ENCODE measurements at regions not wholly inside any gene's neighbourhood (a gene's known extent, or its start where the extent isn't known, plus 50 kb on each side); places are given as distances from the start of the nearest gene placed in this dataset.

DNA sequence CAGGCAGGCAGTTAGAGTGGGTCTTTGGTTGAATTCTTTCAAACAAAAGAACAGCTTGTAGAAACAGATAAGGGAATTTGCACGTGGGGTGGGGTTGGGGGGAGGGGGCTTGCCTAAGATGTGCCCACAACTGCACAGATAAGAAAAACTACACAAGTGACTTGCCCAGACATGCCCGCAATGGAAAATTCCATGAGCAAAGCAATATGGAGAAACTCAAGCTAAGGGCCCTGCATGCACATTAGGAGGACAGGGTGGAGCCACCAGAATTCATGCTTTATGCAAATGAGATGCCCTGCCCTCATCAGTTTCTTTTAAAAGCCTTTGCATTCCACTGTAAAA is 755.6 kb upstream of the MIR17HG start:
- Histone ChIP-seq H3K79me2 (ENCODE audit: insufficient read depth, low read length) (no peaks in the 10 kb centered on the region), H3K4me1 (ENCODE audit: control insufficient read depth in 1 of 2, insufficient read depth in 2 of 2, low read length in 2 of 2) (no peaks in the 10 kb centered on the region; a peak in 1 of 4 replicates), H3K4me2 (ENCODE audit: low read length) (no peak overlapping the region), H3K4me3 (replicated peaks in 1 of 2; ENCODE audit: low read depth in 1 of 2, low read length in 2 of 2) (no peak overlapping the region), H3K9me3 (ENCODE audit: control insufficient read depth in 1 of 2, insufficient read depth in 1 of 2, low read depth in 1 of 2, low read length in 2 of 2) (peaks cover 0 to 4% of the 10 kb centered on the region in 2 experiments; a peak in 1 of 4 replicates), H2AFZ (ENCODE audit: low read depth, low read length, poor library complexity, severe bottlenecking) (no peak overlapping the region), H3K9ac (ENCODE audit: low read length) (no peak overlapping the region), H3K9me2 (ENCODE audit: insufficient read depth) (no peaks in the 10 kb centered on the region), H3K27me3 (ENCODE audit: insufficient read depth, low read length) (no peaks in the 10 kb centered on the region), H4K20me1 (ENCODE audit: insufficient read depth) (no peaks in the 10 kb centered on the region), H3K27ac (ENCODE audit: low read depth, low read length) (no peak overlapping the region), H3K36me3 (ENCODE audit: control insufficient read depth in 1 of 2, insufficient read depth in 2 of 2, low read length in 2 of 2) (no peaks in the 10 kb centered on the region)
- ChIA-PET CTCF (no interaction called here), POLR2A (no interaction called here), RAD21 (ENCODE audit: low non-redundant PET in 1 of 2, low total read pairs in 2 of 2, uncharacterized antibody in 2 of 2, unreplicated experiment in 2 of 2) (no interaction called here)
- DNase-seq (ENCODE audit: low read depth, low spot score) (no peak), ATAC-seq (no peak)
- intact Hi-C loops (cut with micrococcal nuclease): no loop called here
- TF ChIP-seq, protein P1, sequence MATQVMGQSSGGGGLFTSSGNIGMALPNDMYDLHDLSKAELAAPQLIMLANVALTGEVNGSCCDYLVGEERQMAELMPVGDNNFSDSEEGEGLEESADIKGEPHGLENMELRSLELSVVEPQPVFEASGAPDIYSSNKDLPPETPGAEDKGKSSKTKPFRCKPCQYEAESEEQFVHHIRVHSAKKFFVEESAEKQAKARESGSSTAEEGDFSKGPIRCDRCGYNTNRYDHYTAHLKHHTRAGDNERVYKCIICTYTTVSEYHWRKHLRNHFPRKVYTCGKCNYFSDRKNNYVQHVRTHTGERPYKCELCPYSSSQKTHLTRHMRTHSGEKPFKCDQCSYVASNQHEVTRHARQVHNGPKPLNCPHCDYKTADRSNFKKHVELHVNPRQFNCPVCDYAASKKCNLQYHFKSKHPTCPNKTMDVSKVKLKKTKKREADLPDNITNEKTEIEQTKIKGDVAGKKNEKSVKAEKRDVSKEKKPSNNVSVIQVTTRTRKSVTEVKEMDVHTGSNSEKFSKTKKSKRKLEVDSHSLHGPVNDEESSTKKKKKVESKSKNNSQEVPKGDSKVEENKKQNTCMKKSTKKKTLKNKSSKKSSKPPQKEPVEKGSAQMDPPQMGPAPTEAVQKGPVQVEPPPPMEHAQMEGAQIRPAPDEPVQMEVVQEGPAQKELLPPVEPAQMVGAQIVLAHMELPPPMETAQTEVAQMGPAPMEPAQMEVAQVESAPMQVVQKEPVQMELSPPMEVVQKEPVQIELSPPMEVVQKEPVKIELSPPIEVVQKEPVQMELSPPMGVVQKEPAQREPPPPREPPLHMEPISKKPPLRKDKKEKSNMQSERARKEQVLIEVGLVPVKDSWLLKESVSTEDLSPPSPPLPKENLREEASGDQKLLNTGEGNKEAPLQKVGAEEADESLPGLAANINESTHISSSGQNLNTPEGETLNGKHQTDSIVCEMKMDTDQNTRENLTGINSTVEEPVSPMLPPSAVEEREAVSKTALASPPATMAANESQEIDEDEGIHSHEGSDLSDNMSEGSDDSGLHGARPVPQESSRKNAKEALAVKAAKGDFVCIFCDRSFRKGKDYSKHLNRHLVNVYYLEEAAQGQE (IDR thresholded peaks at IDR 0.05; ENCODE audit: low read depth): no peak
- TF ChIP-seq POLR2AphosphoS5 (IDR thresholded peaks at IDR 0.05; ENCODE audit: low read depth, low read length) (no peak), POLR2A (IDR thresholded peaks at IDR 0.05; ENCODE audit: borderline replicate concordance, extremely low read depth, insufficient read depth, insufficient read length) (no peak), SRF (IDR thresholded peaks at IDR 0.05; ENCODE audit: low read depth) (no peak), RAD21 (IDR thresholded peaks at IDR 0.05; ENCODE audit: low read depth) (no peak), ZFX (IDR thresholded peaks at IDR 0.05) (no peak), JUND (IDR thresholded peaks at IDR 0.05) (no peak), YY1 (IDR thresholded peaks at IDR 0.05; ENCODE audit: extremely low read depth, insufficient replicate concordance, low read depth, low read length) (no peak), FOSL1 (IDR thresholded peaks at IDR 0.05; ENCODE audit: low read depth) (no peak), ELF1 (IDR thresholded peaks at IDR 0.05; ENCODE audit: borderline replicate concordance, low read depth) (no peak), ZNF274 (IDR thresholded peaks at IDR 0.05; ENCODE audit: low read depth, low read length) (no peak), EZH2 (IDR thresholded peaks at IDR 0.05) (no peak), EZH2phosphoT487 (IDR thresholded peaks at IDR 0.05; ENCODE audit: borderline replicate concordance) (no peak), SIN3A (IDR thresholded peaks at IDR 0.05; ENCODE audit: low read depth) (no peak), SP1 (IDR thresholded peaks at IDR 0.05; ENCODE audit: low read depth) (no peak), CBX3 (IDR thresholded peaks at IDR 0.05; ENCODE audit: low read depth) (no peak), TCF7L2 (IDR thresholded peaks at IDR 0.05; ENCODE audit: borderline replicate concordance, extremely low read depth, insufficient read depth, insufficient read length) (no peak), EGR1 (IDR thresholded peaks at IDR 0.05; ENCODE audit: low read depth) (no peak)
- TF ChIP-seq, protein P2, sequence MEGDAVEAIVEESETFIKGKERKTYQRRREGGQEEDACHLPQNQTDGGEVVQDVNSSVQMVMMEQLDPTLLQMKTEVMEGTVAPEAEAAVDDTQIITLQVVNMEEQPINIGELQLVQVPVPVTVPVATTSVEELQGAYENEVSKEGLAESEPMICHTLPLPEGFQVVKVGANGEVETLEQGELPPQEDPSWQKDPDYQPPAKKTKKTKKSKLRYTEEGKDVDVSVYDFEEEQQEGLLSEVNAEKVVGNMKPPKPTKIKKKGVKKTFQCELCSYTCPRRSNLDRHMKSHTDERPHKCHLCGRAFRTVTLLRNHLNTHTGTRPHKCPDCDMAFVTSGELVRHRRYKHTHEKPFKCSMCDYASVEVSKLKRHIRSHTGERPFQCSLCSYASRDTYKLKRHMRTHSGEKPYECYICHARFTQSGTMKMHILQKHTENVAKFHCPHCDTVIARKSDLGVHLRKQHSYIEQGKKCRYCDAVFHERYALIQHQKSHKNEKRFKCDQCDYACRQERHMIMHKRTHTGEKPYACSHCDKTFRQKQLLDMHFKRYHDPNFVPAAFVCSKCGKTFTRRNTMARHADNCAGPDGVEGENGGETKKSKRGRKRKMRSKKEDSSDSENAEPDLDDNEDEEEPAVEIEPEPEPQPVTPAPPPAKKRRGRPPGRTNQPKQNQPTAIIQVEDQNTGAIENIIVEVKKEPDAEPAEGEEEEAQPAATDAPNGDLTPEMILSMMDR (IDR thresholded peaks at IDR 0.05 in 2 of 3, conservative IDR thresholded peaks at IDR 0.05 in 1 of 3; ENCODE audit: borderline replicate concordance in 1 of 3, insufficient read depth in 1 of 3, low read depth in 2 of 3, low read length in 2 of 3): no peak
- TF ChIP-seq, protein P3, sequence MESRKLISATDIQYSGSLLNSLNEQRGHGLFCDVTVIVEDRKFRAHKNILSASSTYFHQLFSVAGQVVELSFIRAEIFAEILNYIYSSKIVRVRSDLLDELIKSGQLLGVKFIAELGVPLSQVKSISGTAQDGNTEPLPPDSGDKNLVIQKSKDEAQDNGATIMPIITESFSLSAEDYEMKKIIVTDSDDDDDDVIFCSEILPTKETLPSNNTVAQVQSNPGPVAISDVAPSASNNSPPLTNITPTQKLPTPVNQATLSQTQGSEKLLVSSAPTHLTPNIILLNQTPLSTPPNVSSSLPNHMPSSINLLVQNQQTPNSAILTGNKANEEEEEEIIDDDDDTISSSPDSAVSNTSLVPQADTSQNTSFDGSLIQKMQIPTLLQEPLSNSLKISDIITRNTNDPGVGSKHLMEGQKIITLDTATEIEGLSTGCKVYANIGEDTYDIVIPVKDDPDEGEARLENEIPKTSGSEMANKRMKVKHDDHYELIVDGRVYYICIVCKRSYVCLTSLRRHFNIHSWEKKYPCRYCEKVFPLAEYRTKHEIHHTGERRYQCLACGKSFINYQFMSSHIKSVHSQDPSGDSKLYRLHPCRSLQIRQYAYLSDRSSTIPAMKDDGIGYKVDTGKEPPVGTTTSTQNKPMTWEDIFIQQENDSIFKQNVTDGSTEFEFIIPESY (IDR thresholded peaks at IDR 0.05; ENCODE audit: extremely low read depth, insufficient replicate concordance, low read length): no peak
- no TSS peak for BruUV-seq (replicated peaks)

All from HCT116 (cell line).